ENCODE measurements at regions not wholly inside any gene's neighbourhood (a gene's known extent, or its start where the extent isn't known, plus 50 kb on each side); places are given as distances from the start of the nearest gene placed in this dataset.

DNA sequence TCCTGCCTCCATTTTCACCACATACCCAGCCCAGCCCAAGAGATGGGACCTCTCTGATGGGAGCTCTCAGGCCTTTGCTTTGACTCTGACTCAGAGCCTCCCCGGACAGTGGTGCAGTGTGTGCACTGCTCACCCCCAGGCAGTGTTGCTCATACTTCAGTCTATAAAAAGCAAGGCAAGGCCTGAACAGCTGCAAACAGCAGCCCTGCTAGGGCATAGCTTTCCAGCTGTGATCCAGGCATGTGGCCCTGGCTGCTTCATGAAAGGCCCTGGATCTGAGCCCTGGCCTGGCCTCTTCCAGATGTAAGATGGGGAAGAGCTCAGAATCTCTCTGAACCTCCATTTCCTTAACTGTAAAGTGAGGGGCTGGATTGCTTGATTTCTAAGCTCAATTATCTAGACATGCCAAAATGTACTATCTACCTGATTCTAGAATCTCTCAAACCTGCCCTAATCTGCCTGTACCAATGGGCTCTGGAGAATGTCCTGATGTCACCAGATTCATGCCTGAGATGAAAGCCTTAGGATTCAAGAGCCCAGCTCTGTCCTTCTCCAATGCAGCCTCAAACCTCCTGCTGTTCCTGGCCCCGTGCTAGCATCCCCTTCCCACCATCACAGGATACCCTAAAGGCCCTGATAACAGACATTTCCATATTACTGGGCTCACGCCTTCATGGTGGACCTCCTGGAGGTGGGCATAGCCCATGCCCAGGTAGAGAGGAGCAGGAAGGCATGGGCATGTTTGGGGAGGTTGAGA lies 206.9 kb downstream of the ARL4C start:
- TF ChIP-seq, protein P1, sequence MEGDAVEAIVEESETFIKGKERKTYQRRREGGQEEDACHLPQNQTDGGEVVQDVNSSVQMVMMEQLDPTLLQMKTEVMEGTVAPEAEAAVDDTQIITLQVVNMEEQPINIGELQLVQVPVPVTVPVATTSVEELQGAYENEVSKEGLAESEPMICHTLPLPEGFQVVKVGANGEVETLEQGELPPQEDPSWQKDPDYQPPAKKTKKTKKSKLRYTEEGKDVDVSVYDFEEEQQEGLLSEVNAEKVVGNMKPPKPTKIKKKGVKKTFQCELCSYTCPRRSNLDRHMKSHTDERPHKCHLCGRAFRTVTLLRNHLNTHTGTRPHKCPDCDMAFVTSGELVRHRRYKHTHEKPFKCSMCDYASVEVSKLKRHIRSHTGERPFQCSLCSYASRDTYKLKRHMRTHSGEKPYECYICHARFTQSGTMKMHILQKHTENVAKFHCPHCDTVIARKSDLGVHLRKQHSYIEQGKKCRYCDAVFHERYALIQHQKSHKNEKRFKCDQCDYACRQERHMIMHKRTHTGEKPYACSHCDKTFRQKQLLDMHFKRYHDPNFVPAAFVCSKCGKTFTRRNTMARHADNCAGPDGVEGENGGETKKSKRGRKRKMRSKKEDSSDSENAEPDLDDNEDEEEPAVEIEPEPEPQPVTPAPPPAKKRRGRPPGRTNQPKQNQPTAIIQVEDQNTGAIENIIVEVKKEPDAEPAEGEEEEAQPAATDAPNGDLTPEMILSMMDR (IDR thresholded peaks at IDR 0.05), result no peak
- Histone ChIP-seq H2AFZ (no peak overlapping the region), H3K79me2 (no peaks in the 10 kb centered on the region), H3K4me2 (ENCODE audit: low read length) (no peak overlapping the region), H3K9ac (no peak overlapping the region), H3K4me1 (no peaks in the 10 kb centered on the region), H3K4me3 (ENCODE audit: low read depth, low read length) (no peak overlapping the region), H3K36me3 (ENCODE audit: control insufficient read depth, insufficient read depth, low read length) (no peaks in the 10 kb centered on the region), H3K27me3 (ENCODE audit: control insufficient read depth, insufficient read depth, low read length) (no peaks in the 10 kb centered on the region), H3K9me3 (ENCODE audit: control insufficient read depth, low read length) (no peaks in the 10 kb centered on the region), H3K27ac (no peak overlapping the region)

DNA sequence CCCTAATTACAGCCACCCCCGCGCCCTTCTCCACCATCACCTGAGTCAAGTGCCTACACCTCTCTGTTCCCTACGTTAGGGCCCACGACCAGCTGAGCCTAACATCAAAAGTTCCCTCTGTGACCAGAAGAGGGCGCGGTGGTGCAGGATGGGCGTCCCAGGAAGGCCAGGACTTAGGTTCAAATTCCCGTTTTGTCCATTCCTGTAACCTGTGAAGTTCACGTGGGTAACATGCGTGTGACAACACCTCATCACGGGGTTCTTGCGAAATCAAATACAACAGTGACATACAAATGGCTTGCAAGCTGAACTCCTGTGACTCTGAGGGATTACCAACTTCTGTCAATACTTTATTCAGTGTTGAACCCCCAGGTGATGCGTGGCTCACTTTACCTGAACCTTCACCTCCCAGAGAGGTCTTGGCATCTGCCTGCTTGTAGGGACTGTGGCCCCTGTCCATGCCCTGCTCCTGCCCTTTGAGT lies 207.9 kb downstream of the ARL4C start:
- Histone ChIP-seq H3K4me3 (ENCODE audit: low read depth, low read length) (no peak overlapping the region), H3K9me3 (ENCODE audit: control insufficient read depth, low read length) (no peaks in the 10 kb centered on the region), H3K4me1 (no peaks in the 10 kb centered on the region), H3K27ac (no peak overlapping the region), H3K4me2 (ENCODE audit: low read length) (no peak overlapping the region), H3K36me3 (ENCODE audit: control insufficient read depth, insufficient read depth, low read length) (no peaks in the 10 kb centered on the region), H3K9ac (no peak overlapping the region), H3K27me3 (ENCODE audit: control insufficient read depth, insufficient read depth, low read length) (no peaks in the 10 kb centered on the region), H3K79me2 (no peaks in the 10 kb centered on the region), H2AFZ (no peak overlapping the region)
- TF ChIP-seq, protein P1 (IDR thresholded peaks at IDR 0.05), result peak; percentile 76

DNA sequence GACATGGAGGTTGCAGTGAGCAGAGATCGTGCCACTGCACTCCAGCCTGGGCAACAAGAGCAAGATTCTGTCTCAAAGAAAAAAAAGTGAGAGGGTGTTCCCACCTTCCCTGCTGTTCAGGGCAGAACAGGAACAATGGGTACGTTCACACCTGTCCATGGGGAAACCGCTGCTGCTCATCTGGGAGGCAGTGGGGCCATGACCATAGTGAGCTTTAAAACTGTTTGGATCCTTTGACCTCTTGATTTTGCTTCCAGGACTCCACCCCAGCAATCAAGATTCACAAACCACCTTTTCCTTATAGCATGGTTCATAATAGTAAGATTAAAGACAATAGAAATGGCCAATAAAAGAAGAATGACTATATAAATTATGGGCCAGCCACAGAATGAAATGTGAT lies 209.2 kb downstream of the ARL4C start:
- Histone ChIP-seq H3K4me3 (ENCODE audit: low read depth, low read length) (no peak overlapping the region), H3K9ac (no peak overlapping the region), H2AFZ (no peak overlapping the region), H3K27me3 (ENCODE audit: control insufficient read depth, insufficient read depth, low read length) (no peaks in the 10 kb centered on the region), H3K79me2 (no peaks in the 10 kb centered on the region), H3K4me2 (ENCODE audit: low read length) (no peak overlapping the region), H3K36me3 (ENCODE audit: control insufficient read depth, insufficient read depth, low read length) (no peaks in the 10 kb centered on the region), H3K4me1 (no peaks in the 10 kb centered on the region), H3K27ac (no peak overlapping the region), H3K9me3 (ENCODE audit: control insufficient read depth, low read length) (no peaks in the 10 kb centered on the region)
- TF ChIP-seq, protein P1 (IDR thresholded peaks at IDR 0.05), result no peak

DNA sequence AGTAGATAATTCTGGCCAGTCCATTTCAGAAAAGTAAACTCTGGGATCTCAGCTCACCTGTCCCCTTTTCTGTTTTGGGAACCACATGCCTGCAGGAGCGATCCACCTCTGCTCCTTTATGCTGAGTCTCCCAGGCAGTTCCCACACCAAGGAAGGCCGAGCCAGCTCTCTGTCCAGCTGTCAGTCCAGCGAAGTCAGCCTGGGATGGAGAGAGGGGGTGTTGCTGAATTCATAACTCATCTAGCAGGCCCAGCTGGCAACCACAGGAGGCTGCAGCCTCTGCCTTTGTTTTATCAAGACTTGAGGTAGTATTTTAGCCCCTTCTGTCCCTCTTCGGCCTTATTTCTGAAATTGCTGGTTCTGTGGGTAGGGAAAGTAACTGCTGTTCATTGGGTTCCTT lies 209.9 kb downstream of the ARL4C start:
- H3K9me3 ChIP-seq (ENCODE audit: control insufficient read depth, low read length), result no peaks in the 10 kb centered on the region
- H3K27ac ChIP-seq, result no peak overlapping the region
- TF ChIP-seq, protein P1 (IDR thresholded peaks at IDR 0.05), result no peak
- H3K4me2 ChIP-seq (ENCODE audit: low read length), result no peak overlapping the region
- H3K9ac ChIP-seq, result no peak overlapping the region
- H3K4me1 ChIP-seq, result no peaks in the 10 kb centered on the region
- H3K79me2 ChIP-seq, result no peaks in the 10 kb centered on the region
- H2AFZ ChIP-seq, result no peak overlapping the region
- H3K36me3 ChIP-seq (ENCODE audit: control insufficient read depth, insufficient read depth, low read length), result no peaks in the 10 kb centered on the region
- H3K27me3 ChIP-seq (ENCODE audit: control insufficient read depth, insufficient read depth, low read length), result no peaks in the 10 kb centered on the region
- H3K4me3 ChIP-seq (ENCODE audit: low read depth, low read length), result no peak overlapping the region

DNA sequence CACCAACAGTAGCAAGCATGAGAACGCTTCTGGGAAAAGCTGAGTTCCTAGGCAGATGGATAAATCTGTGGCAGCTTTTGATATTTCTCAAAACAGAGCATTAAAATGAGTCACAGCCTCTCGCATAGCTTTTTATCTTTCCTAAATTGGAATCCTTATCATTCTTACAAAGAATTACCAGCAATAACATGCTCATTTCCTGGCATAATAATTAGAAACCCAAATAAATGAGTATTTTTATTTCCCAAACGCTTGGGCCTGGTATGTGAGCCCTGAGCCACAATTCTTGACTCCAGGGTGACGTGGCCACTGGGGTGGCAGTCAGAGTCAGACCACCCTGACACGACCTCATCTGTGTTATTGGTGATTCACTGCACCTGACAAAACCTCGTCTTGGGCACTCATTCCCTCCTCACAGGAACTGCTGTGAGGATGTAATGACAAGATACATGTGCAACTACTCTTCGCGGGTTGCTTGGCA lies 210.7 kb downstream of the ARL4C start:
- Histone ChIP-seq H3K4me1 (no peaks in the 10 kb centered on the region), H3K4me3 (ENCODE audit: low read depth, low read length) (no peak overlapping the region), H3K27ac (no peak overlapping the region), H3K4me2 (ENCODE audit: low read length) (no peak overlapping the region), H3K9ac (no peak overlapping the region), H3K27me3 (ENCODE audit: control insufficient read depth, insufficient read depth, low read length) (no peaks in the 10 kb centered on the region), H3K79me2 (no peaks in the 10 kb centered on the region), H3K9me3 (ENCODE audit: control insufficient read depth, low read length) (no peaks in the 10 kb centered on the region), H2AFZ (no peak overlapping the region), H3K36me3 (ENCODE audit: control insufficient read depth, insufficient read depth, low read length) (no peaks in the 10 kb centered on the region)
- TF ChIP-seq, protein P1 (IDR thresholded peaks at IDR 0.05), result no peak

All from parathyroid adenoma (tissue), 2 donors.